GM18951 (cell line): ENCODE measurements at regions not wholly inside any gene's neighbourhood (a gene's known extent, or its start where the extent isn't known, plus 50 kb on each side); places are given as distances from the start of the nearest gene placed in this dataset.

Experiments
- POLR2A ChIP-seq: IDR thresholded peaks from 4 replicates; pipeline ENCODE4 v1.6.1; 2011; ENCODE audit warnings: mild to moderate bottlenecking; ENCODE audit not compliant: insufficient read length, insufficient read depth; ENCODE audit errors: extremely low read depth
- in situ Hi-C: fragments of 300-500 bp; cut with MboI; formaldehyde crosslinking; loops from one replicate; pipeline ENCODE4 v1.12.0; 2022; ENCODE audit warnings: low sequenced_read_pairs, mixed read lengths, inconsistent platforms; ENCODE audit not compliant: unreplicated experiment

- no peak for TF ChIP-seq POLR2A
Observed at GRCh38 chr7:46881507-46882127, 700.3 kb downstream of the TNS3 start.

GRCh38 chr7:46880508-46881196 is 701.3 kb downstream of the TNS3 start:
- no peak for TF ChIP-seq POLR2A
- in situ Hi-C loops, result no loop called here

More at GRCh38 chr7:46881507-46882127, 700.3 kb downstream of the TNS3 start:
- in situ Hi-C loops, result no loop called here

GRCh38 chr7:46879783-46880182 is 702.1 kb downstream of the TNS3 start:
- in situ Hi-C loops, result no loop called here

GRCh38 chr7:46871516-46871915 is 710.4 kb downstream of the TNS3 start:
- in situ Hi-C loops, result no loop called here
- TF ChIP-seq POLR2A, result no peak

More at GRCh38 chr7:46879783-46880182, 702.1 kb downstream of the TNS3 start:
- TF ChIP-seq POLR2A, result no peak

- no peak for TF ChIP-seq POLR2A
Observed at GRCh38 chr7:46864716-46865115, 717.2 kb downstream of the TNS3 start.

GRCh38 chr7:46859963-46860475 is 721.9 kb downstream of the TNS3 start:
- in situ Hi-C loops, result no loop called here
- no peak for TF ChIP-seq POLR2A

More at GRCh38 chr7:46864716-46865115, 717.2 kb downstream of the TNS3 start:
- in situ Hi-C loops, result no loop called here

- in situ Hi-C loops, result no loop called here
- TF ChIP-seq POLR2A, result no peak
Observed at GRCh38 chr7:46855851-46856250, 726.1 kb downstream of the TNS3 start.

- no peak for TF ChIP-seq POLR2A
- in situ Hi-C loops, result no loop called here
Observed at GRCh38 chr7:46854958-46855473, 726.9 kb downstream of the TNS3 start.

GRCh38 chr7:46853451-46853850 is 728.5 kb downstream of the TNS3 start:
- TF ChIP-seq POLR2A, result no peak
- in situ Hi-C loops, result no loop called here

GRCh38 chr7:46852795-46853194 is 729.1 kb downstream of the TNS3 start:
- in situ Hi-C loops, result no loop called here
- TF ChIP-seq POLR2A, result no peak

- in situ Hi-C loops, result no loop called here
- TF ChIP-seq POLR2A, result no peak
Observed at GRCh38 chr7:46850563-46851330, 731.2 kb downstream of the TNS3 start.

GRCh38 chr7:46848944-46849343 is 733.0 kb downstream of the TNS3 start:
- in situ Hi-C loops, result no loop called here
- no peak for TF ChIP-seq POLR2A

- no peak for TF ChIP-seq POLR2A
- in situ Hi-C loops, result no loop called here
Observed at GRCh38 chr7:46848311-46848710, 733.6 kb downstream of the TNS3 start.
